HCT116 (cell line): ENCODE measurements at regions not wholly inside any gene's neighbourhood (a gene's known extent, or its start where the extent isn't known, plus 50 kb on each side); places are given as distances from the start of the nearest gene placed in this dataset.

Source experiments
- ATAC-seq: fragments of 200-7000 bp; cut with Tn5 transposase; 2 replicates; pipeline ENCODE4 v1.9.1; 2020; ENCODE audit warnings: mild to moderate bottlenecking, moderate library complexity
- BruUV-seq: library from RNA; stranded (reverse); fragments of 400-500 nt; replicated peaks from 2 replicates; lab custom pipeline; 2021; lab: Mats Ljungman, UMichigan
- CTCF ChIA-PET: fragments of 300-600 bp; sonication (Branson Sonifier 250); formaldehyde crosslinking; loops from one replicate; lab custom pipeline; 2021; ENCODE audit warnings: antibody characterized with exemption; lab: Charles Lee
- POLR2A ChIA-PET: fragments of 300-600, 350-600 bp; sonication (Branson Sonifier 250); formaldehyde crosslinking; loops from one replicate; lab custom pipeline; 2021; ENCODE audit warnings: antibody characterized with exemption; lab: Charles Lee
- RAD21 ChIA-PET, 2 experiments: fragments of 300-600 bp; sonication (Branson Sonifier 250); formaldehyde crosslinking; loops; one replicate each; lab custom pipeline; 2023; ENCODE audit warnings: low total read pairs in 2 of 2; ENCODE audit not compliant: uncharacterized antibody in 2 of 2, unreplicated experiment in 2 of 2, low non-redundant PET in 1 of 2; lab: Charles Lee
- DNase-seq: peaks from one replicate; pipeline ENCODE4 v3.0.0-alpha.2; 2010; ENCODE audit warnings: low read depth, low spot score
- H2AFZ ChIP-seq: fragments of 200-600 bp; shearing (Covaris generic), sonication (generic); 2 replicates; pipeline ENCODE4 v1.6.1; 2017; ENCODE audit warnings: low read depth, mixed run types, mixed read lengths, antibody characterized with exemption, low read length; ENCODE audit not compliant: poor library complexity, severe bottlenecking
- H3K27ac ChIP-seq: 2 replicates; pipeline ENCODE4 v1.5.1; 2012; ENCODE audit warnings: low read depth, low read length
- H3K27me3 ChIP-seq: fragments of 200-600 bp; sonication (generic); 2 replicates; pipeline ENCODE4 v1.6.1; 2016; ENCODE audit warnings: mixed run types, low read length, mixed read lengths; ENCODE audit not compliant: insufficient read depth
- H3K36me3 ChIP-seq, 2 experiments: fragments of 200-500 bp in 1 of 2; fragments of 200-600 bp in 1 of 2; sonication (Bioruptor generic) in 1 of 2; sonication (generic) in 1 of 2; 2 replicates each; pipeline versions ENCODE4 v1.5.1 to v1.6.1; 2014 to 2016; ENCODE audit warnings: low read length in 2 of 2, inconsistent platforms in 1 of 2, mixed read lengths in 1 of 2, mixed run types in 1 of 2; ENCODE audit not compliant: insufficient read depth in 2 of 2, control insufficient read depth in 1 of 2
- H3K4me1 ChIP-seq, 2 experiments: fragments of 200-600 bp in 1 of 2; sonication (generic) in 1 of 2; 2 replicates each; pipeline versions ENCODE4 v1.5.1 to v1.6.1; 2012 to 2017; ENCODE audit warnings: low read length in 2 of 2, inconsistent platforms in 1 of 2, mild to moderate bottlenecking in 1 of 2, mixed read lengths in 1 of 2, mixed run types in 1 of 2, moderate library complexity in 1 of 2; ENCODE audit not compliant: insufficient read depth in 2 of 2, control insufficient read depth in 1 of 2
- H3K4me2 ChIP-seq: fragments of 200-600 bp; sonication (generic); 2 replicates; pipeline ENCODE4 v1.6.1; 2017; ENCODE audit warnings: mixed run types, low read length, mixed read lengths
- H3K4me3 ChIP-seq, 2 experiments: fragments of 200-600 bp in 1 of 2; sonication (generic) in 1 of 2; replicated peaks in 1 of 2; 2 replicates each; pipeline ENCODE4 v1.5.1; 2011 to 2016; ENCODE audit warnings: low read length in 2 of 2, control low read depth in 1 of 2, low read depth in 1 of 2, mild to moderate bottlenecking in 1 of 2, mixed read lengths in 1 of 2, mixed run types in 1 of 2
- H3K79me2 ChIP-seq: fragments of 200-600 bp; sonication (generic); 2 replicates; pipeline ENCODE4 v1.6.1; 2017; ENCODE audit warnings: mild to moderate bottlenecking, mixed run types, low read length, moderate library complexity, mixed read lengths; ENCODE audit not compliant: insufficient read depth
- H3K9ac ChIP-seq: fragments of 200-600 bp; sonication (generic); 2 replicates; pipeline ENCODE4 v1.6.1; 2016; ENCODE audit warnings: low read length, mixed read lengths
- H3K9me2 ChIP-seq: fragments of 200-600 bp; sonication (generic), shearing (Covaris generic); 2 replicates; pipeline ENCODE4 v1.6.1; 2017; ENCODE audit warnings: mixed run types, mild to moderate bottlenecking, moderate library complexity; ENCODE audit not compliant: insufficient read depth
- H3K9me3 ChIP-seq, 2 experiments: fragments of 200-500 bp in 1 of 2; fragments of 200-600 bp in 1 of 2; sonication (Bioruptor generic) in 1 of 2; sonication (generic) in 1 of 2; 2 replicates each; pipeline ENCODE4 v1.6.1; 2014 to 2017; ENCODE audit warnings: low read length in 2 of 2, mixed read lengths in 2 of 2, inconsistent platforms in 1 of 2, low read depth in 1 of 2, mild to moderate bottlenecking in 1 of 2, mixed run types in 1 of 2, moderate library complexity in 1 of 2; ENCODE audit not compliant: control insufficient read depth in 1 of 2, insufficient read depth in 1 of 2
- H4K20me1 ChIP-seq: fragments of 200-600 bp; sonication (generic), shearing (Covaris generic); 2 replicates; pipeline ENCODE4 v1.6.1; 2017; ENCODE audit warnings: mixed run types, mild to moderate bottlenecking, moderate library complexity; ENCODE audit not compliant: insufficient read depth
- EGR1 ChIP-seq: IDR thresholded peaks from 2 replicates; pipeline ENCODE4 v1.6.1; 2012; ENCODE audit warnings: low read depth
- ELF1 ChIP-seq: IDR thresholded peaks from 2 replicates; pipeline ENCODE4 v1.6.1; 2012; ENCODE audit warnings: low read depth, borderline replicate concordance
- EZH2phosphoT487 ChIP-seq: fragments of 200-600 bp; IDR thresholded peaks from 2 replicates; pipeline ENCODE4 v1.6.1; 2018; ENCODE audit warnings: antibody characterized with exemption, borderline replicate concordance
- JUND ChIP-seq: IDR thresholded peaks from 2 replicates; pipeline ENCODE4 v1.6.1; 2012
- POLR2A ChIP-seq: IDR thresholded peaks from 2 replicates; pipeline ENCODE4 v1.7.0; 2011; ENCODE audit warnings: borderline replicate concordance; ENCODE audit not compliant: insufficient read depth, insufficient read length; ENCODE audit errors: extremely low read depth
- POLR2AphosphoS5 ChIP-seq: IDR thresholded peaks from 2 replicates; pipeline ENCODE4 v1.6.1; 2011; ENCODE audit warnings: mild to moderate bottlenecking, low read depth, low read length, moderate library complexity
- RAD21 ChIP-seq: IDR thresholded peaks from 2 replicates; pipeline ENCODE4 v1.6.1; 2012; ENCODE audit warnings: low read depth, mild to moderate bottlenecking
- REST ChIP-seq: IDR thresholded peaks from 2 replicates; pipeline ENCODE4 v1.6.1; 2012; ENCODE audit warnings: low read depth
- SIN3A ChIP-seq: IDR thresholded peaks from 2 replicates; pipeline ENCODE4 v1.6.1; 2012; ENCODE audit warnings: low read depth
- SP1 ChIP-seq: IDR thresholded peaks from 2 replicates; pipeline ENCODE4 v1.6.1; 2012; ENCODE audit warnings: low read depth
- SRF ChIP-seq: IDR thresholded peaks from 2 replicates; pipeline ENCODE4 v1.6.1; 2012; ENCODE audit warnings: low read depth
- TCF7L2 ChIP-seq: IDR thresholded peaks from 2 replicates; pipeline ENCODE4 v1.7.0; 2011; ENCODE audit warnings: borderline replicate concordance, inconsistent platforms; ENCODE audit not compliant: insufficient read depth, insufficient read length; ENCODE audit errors: extremely low read depth
- intact Hi-C: fragments of 100-400 bp; cut with micrococcal nuclease; formaldehyde crosslinking; loops from 2 replicates; pipeline ENCODE4 v1.10.0; 2022

DNA sequence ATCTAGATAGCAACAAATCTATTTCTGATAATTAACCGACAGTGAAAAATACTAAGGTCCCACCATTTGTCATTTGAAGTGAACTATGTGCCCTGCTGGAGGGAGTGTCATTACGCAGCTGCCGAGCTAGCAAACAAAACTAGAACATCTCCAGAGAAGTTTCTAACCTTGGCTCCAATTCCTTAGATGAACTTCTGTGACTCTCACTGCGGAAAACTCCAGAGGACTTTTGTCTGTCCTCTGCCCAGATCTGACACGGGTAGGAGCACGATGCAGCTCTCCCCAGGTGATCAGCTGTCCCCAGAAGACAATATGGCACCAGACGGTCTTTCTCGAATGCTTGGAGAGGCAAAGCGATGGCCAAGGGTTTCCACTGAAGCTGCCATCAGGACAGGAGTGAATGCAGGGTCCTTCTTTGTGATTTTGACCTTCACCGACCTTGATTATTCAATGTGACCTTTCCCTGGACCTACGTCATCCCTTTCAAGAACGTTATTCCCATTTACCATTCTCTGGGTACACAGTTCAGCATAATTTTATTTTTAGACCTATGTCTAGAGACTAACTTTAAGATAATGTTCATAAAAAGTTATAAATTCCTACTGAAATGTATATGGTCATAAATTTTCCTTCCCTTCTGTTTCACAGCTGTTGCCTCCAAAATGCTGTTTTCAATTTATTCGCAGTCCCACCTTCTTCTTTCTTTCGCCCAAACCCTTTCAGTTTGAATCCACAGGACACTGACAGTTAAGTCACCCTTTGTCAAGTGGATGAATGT is 116.7 kb upstream of the C7orf33 start:
- Histone ChIP-seq H3K4me1 (peaks cover 0 to 5% of the 10 kb centered on the region in 2 experiments; a peak in 1 of 4 replicates), H3K27me3 (no peaks in the 10 kb centered on the region), H3K36me3 (no peaks in the 10 kb centered on the region), H3K4me3 (no peak overlapping the region), H2AFZ (no peak overlapping the region), H3K4me2 (no peak overlapping the region), H3K9me3 (no peaks in the 10 kb centered on the region), H4K20me1 (no peaks in the 10 kb centered on the region), H3K79me2 (no peaks in the 10 kb centered on the region), H3K27ac (no peak overlapping the region), H3K9ac (no peak overlapping the region), H3K9me2 (no peaks in the 10 kb centered on the region)
- RAD21 ChIA-PET, result no interaction called here
- TF ChIP-seq EGR1 (no peak), SRF (no peak), ELF1 (no peak)
- ATAC-seq, result no peak
- POLR2A ChIA-PET, result no interaction called here
- intact Hi-C loops, result no loop called here
- no peak for DNase-seq
- no TSS peak for BruUV-seq
- CTCF ChIA-PET, result no interaction called here

GRCh38 chr7:148474481-148475025 is 116.0 kb upstream of the C7orf33 start:
- Histone ChIP-seq H3K36me3 (no peaks in the 10 kb centered on the region), H3K9me3 (no peaks in the 10 kb centered on the region), H3K4me2 (no peak overlapping the region), H2AFZ (no peak overlapping the region), H4K20me1 (no peaks in the 10 kb centered on the region), H3K4me1 (peaks cover 0 to 5% of the 10 kb centered on the region in 2 experiments; a peak in 1 of 4 replicates), H3K79me2 (no peaks in the 10 kb centered on the region), H3K9ac (no peak overlapping the region), H3K27ac (no peak overlapping the region), H3K27me3 (no peaks in the 10 kb centered on the region), H3K9me2 (no peaks in the 10 kb centered on the region), H3K4me3 (no peak overlapping the region)
- intact Hi-C loops, result no loop called here
- ATAC-seq (no peak), DNase-seq (no peak)
- BruUV-seq, result no TSS peak
- ChIA-PET POLR2A (no interaction called here), RAD21 (no interaction called here), CTCF (no interaction called here)
- no peak for TF ChIP-seq REST
- no peak for TF ChIP-seq SP1
- no peak for TF ChIP-seq POLR2A
- TF ChIP-seq TCF7L2, result no peak
- TF ChIP-seq EZH2phosphoT487, result no peak
- TF ChIP-seq POLR2AphosphoS5, result no peak
- no peak for TF ChIP-seq RAD21
- TF ChIP-seq JUND, result no peak
- no peak for TF ChIP-seq SIN3A
